Neural progenitor cell (in vitro differentiated cells): ENCODE measurements at regions not wholly inside any gene's neighbourhood (a gene's known extent, or its start where the extent isn't known, plus 50 kb on each side); places are given as distances from the start of the nearest gene placed in this dataset.

Experiments used
- CTCF ChIP-seq: fragments of 200-600 bp; sonication (generic); IDR thresholded peaks from 2 replicates; pipeline ENCODE4 v1.5.1; 2017; ENCODE audit warnings: antibody characterized with exemption, mild to moderate bottlenecking
- EZH2 ChIP-seq: fragments of 200-600 bp; sonication (generic); IDR thresholded peaks from 2 replicates; pipeline ENCODE4 v1.6.1; 2017; ENCODE audit warnings: antibody characterized with exemption, mild to moderate bottlenecking, moderate library complexity
- EZH2phosphoT487 ChIP-seq: fragments of 200-600 bp; sonication (generic); IDR thresholded peaks from 2 replicates; pipeline ENCODE4 v1.6.1; 2017; ENCODE audit warnings: antibody characterized with exemption

DNA sequence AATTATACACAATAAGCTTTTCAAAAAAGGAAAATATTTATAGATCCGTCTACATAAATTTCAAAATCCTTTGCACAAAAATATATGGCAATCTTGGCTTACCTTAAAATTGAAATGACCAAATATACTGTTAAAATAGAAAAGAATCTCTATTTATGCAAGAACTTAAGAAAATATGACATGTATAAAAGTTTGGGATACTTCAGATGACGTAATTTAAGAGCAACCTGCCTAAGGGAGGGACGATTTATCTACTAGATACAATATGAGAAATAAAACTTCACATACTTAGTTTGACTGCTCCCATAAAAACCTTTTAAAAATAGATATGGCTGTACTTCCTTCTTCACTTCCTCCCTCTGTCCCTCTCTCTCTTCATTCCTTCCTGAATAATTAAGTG, 587.3 kb upstream of the SPRY2 start:
- TF ChIP-seq CTCF (no peak), EZH2 (no peak), EZH2phosphoT487 (no peak)
